H9 (cell line): ENCODE measurements at regions not wholly inside any gene's neighbourhood (a gene's known extent, or its start where the extent isn't known, plus 50 kb on each side); places are given as distances from the start of the nearest gene placed in this dataset.

ENCODE experiments used
- DNase-seq: peaks from one replicate; pipeline ENCODE4 v3.0.0-alpha.2; 2017
- H2AFZ ChIP-seq: one replicate; pipeline ENCODE4 v1.6.1; 2013; ENCODE audit warnings: mild to moderate bottlenecking, low read length, control low read depth, moderate library complexity
- H2AK5ac ChIP-seq: 2 replicates; pipeline ENCODE4 v1.6.1; 2013; ENCODE audit warnings: low read length, control low read depth, mixed read lengths; ENCODE audit not compliant: insufficient read length
- H2BK120ac ChIP-seq: one replicate; pipeline ENCODE4 v1.6.1; 2013; ENCODE audit warnings: low read depth, mild to moderate bottlenecking, low read length, control low read depth, inconsistent platforms; ENCODE audit not compliant: poor library complexity, severe bottlenecking
- H2BK12ac ChIP-seq: 2 replicates; pipeline ENCODE4 v1.6.1; 2013; ENCODE audit warnings: low read length, control low read depth, mixed read lengths, low read depth; ENCODE audit not compliant: insufficient read length
- H2BK15ac ChIP-seq: 2 replicates; pipeline ENCODE4 v1.6.1; 2013; ENCODE audit warnings: low read depth, low read length, control low read depth
- H2BK20ac ChIP-seq: one replicate; pipeline ENCODE4 v1.6.1; 2013; ENCODE audit warnings: low read depth, mild to moderate bottlenecking, low read length, control low read depth, inconsistent platforms; ENCODE audit not compliant: poor library complexity, severe bottlenecking
- H2BK5ac ChIP-seq: 2 replicates; pipeline ENCODE4 v1.6.1; 2013; ENCODE audit warnings: low read length, control low read depth, mixed read lengths; ENCODE audit not compliant: insufficient read length
- H3K14ac ChIP-seq: 2 replicates; pipeline ENCODE4 v1.6.1; 2013; ENCODE audit warnings: low read length, control low read depth; ENCODE audit not compliant: insufficient read depth
- H3K18ac ChIP-seq: 2 replicates; pipeline ENCODE4 v1.6.1; 2013; ENCODE audit warnings: low read depth, mild to moderate bottlenecking, mixed read lengths, low read length, control low read depth; ENCODE audit not compliant: insufficient read length
- H3K23ac ChIP-seq: 2 replicates; pipeline ENCODE4 v1.6.1; 2013; ENCODE audit warnings: low read length, control low read depth, mixed read lengths, low read depth; ENCODE audit not compliant: insufficient read length
- H3K23me2 ChIP-seq: 2 replicates; pipeline ENCODE4 v1.6.1; 2013; ENCODE audit warnings: low read depth, mild to moderate bottlenecking, mixed read lengths, low read length, control low read depth; ENCODE audit not compliant: insufficient read length, poor library complexity, severe bottlenecking
- H3K27ac ChIP-seq: 2 replicates; pipeline ENCODE4 v1.5.1; 2013; ENCODE audit warnings: low read length, control low read depth, mixed read lengths, low read depth; ENCODE audit not compliant: insufficient read length
- H3K27me3 ChIP-seq: 2 replicates; pipeline ENCODE4 v1.6.1; 2013; ENCODE audit warnings: low read length, control low read depth, inconsistent platforms; ENCODE audit not compliant: insufficient read depth
- H3K4ac ChIP-seq: 2 replicates; pipeline ENCODE4 v1.6.1; 2013; ENCODE audit warnings: low read depth, mild to moderate bottlenecking, control low read depth, inconsistent platforms, low read length, moderate library complexity
- H3K4me1 ChIP-seq: 2 replicates; pipeline ENCODE4 v1.6.1; 2013; ENCODE audit warnings: low read length, control low read depth, inconsistent platforms; ENCODE audit not compliant: insufficient read depth
- H3K4me2 ChIP-seq: 2 replicates; pipeline ENCODE4 v1.6.1; 2013; ENCODE audit warnings: low read length, control low read depth, mixed read lengths; ENCODE audit not compliant: insufficient read length, insufficient read depth
- H3K56ac ChIP-seq: 2 replicates; pipeline ENCODE4 v1.6.1; 2013; ENCODE audit warnings: low read depth, mild to moderate bottlenecking, mixed read lengths, low read length, control low read depth; ENCODE audit not compliant: insufficient read length
- H3K79me1 ChIP-seq: 2 replicates; pipeline ENCODE4 v1.6.1; 2013; ENCODE audit warnings: low read depth, mild to moderate bottlenecking, moderate library complexity, low read length, control low read depth, inconsistent platforms; ENCODE audit not compliant: insufficient read depth, poor library complexity, severe bottlenecking
- H3K79me2 ChIP-seq: 2 replicates; pipeline ENCODE4 v1.6.1; 2013; ENCODE audit warnings: low read length, control low read depth, inconsistent platforms; ENCODE audit not compliant: insufficient read depth
- H3K9ac ChIP-seq: 2 replicates; pipeline ENCODE4 v1.6.1; 2013; ENCODE audit warnings: low read length, control low read depth, mixed read lengths; ENCODE audit not compliant: insufficient read length; ENCODE audit errors: extremely low read depth
- H3K9me3 ChIP-seq: one replicate; pipeline ENCODE4 v1.6.1; 2013; ENCODE audit warnings: low read depth, low read length, inconsistent platforms; ENCODE audit not compliant: control insufficient read depth
- H3T11ph ChIP-seq: one replicate; pipeline ENCODE4 v1.6.1; 2013; ENCODE audit warnings: mild to moderate bottlenecking, low read length, control low read depth, inconsistent platforms
- H4K20me1 ChIP-seq: one replicate; pipeline ENCODE4 v1.6.1; 2013; ENCODE audit not compliant: control insufficient read depth, insufficient read length, insufficient read depth
- H4K5ac ChIP-seq: 2 replicates; pipeline ENCODE4 v1.6.1; 2013; ENCODE audit warnings: low read depth, mild to moderate bottlenecking, mixed read lengths, low read length, control low read depth; ENCODE audit not compliant: insufficient read length
- H4K8ac ChIP-seq: replicated peaks from 2 replicates; pipeline ENCODE4 v1.6.1; 2013; ENCODE audit warnings: low read length, control low read depth, mixed read lengths, low read depth; ENCODE audit not compliant: insufficient read length
- H4K91ac ChIP-seq: 2 replicates; pipeline ENCODE4 v1.6.1; 2013; ENCODE audit warnings: low read depth, mild to moderate bottlenecking, moderate library complexity, mixed read lengths, low read length, control low read depth; ENCODE audit not compliant: insufficient read length
- H3K27ac Mint-ChIP-seq, 3 experiments: 2 replicates in 2 of 3; 3 replicates in 1 of 3; pipeline ENCODE4 v1.8.0; 2020 to 2021; ENCODE audit warnings: mixed read lengths in 3 of 3, mild to moderate bottlenecking in 1 of 3, moderate library complexity in 1 of 3
- H3K27me3 Mint-ChIP-seq: 2 replicates; pipeline ENCODE4 v1.8.0; 2021; ENCODE audit warnings: low read depth, mild to moderate bottlenecking, moderate library complexity, mixed read lengths
- H3K36me3 Mint-ChIP-seq, 3 experiments: 2 replicates in 2 of 3; 3 replicates in 1 of 3; pipeline ENCODE4 v1.8.0; 2020 to 2021; ENCODE audit warnings: low read depth in 3 of 3, mixed read lengths in 3 of 3; ENCODE audit not compliant: insufficient read depth in 1 of 3
- H3K4me1 Mint-ChIP-seq, 2 experiments: 2 replicates each; pipeline ENCODE4 v1.8.0; 2020; ENCODE audit warnings: mixed read lengths in 2 of 2
- H3K4me3 Mint-ChIP-seq, 2 experiments: 2 replicates in 1 of 2; 3 replicates in 1 of 2; pipeline ENCODE4 v1.8.0; 2020 to 2021; ENCODE audit warnings: mild to moderate bottlenecking in 2 of 2, mixed read lengths in 2 of 2, moderate library complexity in 1 of 2
- H3K9me3 Mint-ChIP-seq, 2 experiments: 2 replicates in 1 of 2; 3 replicates in 1 of 2; pipeline ENCODE4 v1.8.0; 2020; ENCODE audit warnings: mild to moderate bottlenecking in 2 of 2, mixed read lengths in 2 of 2, moderate library complexity in 1 of 2
- CTCF ChIP-seq: fragments of 200-600 bp; sonication (generic); conservative IDR thresholded peaks from 3 replicates; pipeline ENCODE4 v1.8.0; 2021; ENCODE audit warnings: antibody characterized with exemption, mild to moderate bottlenecking
- WGBS: extraction: QIAGEN DNeasy Blood & Tissue Kit; methylation state at CpG from one replicate; pipeline ENCODE4 v1.1.7; 2013; ENCODE audit warnings: missing lambda C conversion rate, low lambda C conversion rate, mixed read lengths; ENCODE audit not compliant: insufficient read length; ENCODE audit errors: extremely low coverage; 5-methylcytosine and 5-hydroxymethylcytosine counted together

- DNase-seq: no peak
Observed at GRCh38 chr4:28621591-28621990, 1761.0 kb downstream of the STIM2 start.

More at GRCh38 chr4:28621591-28621990, 1761.0 kb downstream of the STIM2 start:
- H2BK5ac ChIP-seq: no peak overlapping the region
- H3K36me3 Mint-ChIP-seq: peaks cover 0 to 4% (median 0%) of the 10 kb centered on the region in 3 experiments; a peak in 2 of 7 replicates
- no peaks in the 10 kb centered on the region for H3K23me2 ChIP-seq
- no peak overlapping the region for H2AK5ac ChIP-seq
- no peak overlapping the region for H2BK15ac ChIP-seq
- WGBS: no CpG with 5 or more reads among the region's 3 CpGs
- H2AFZ ChIP-seq: no peak overlapping the region
- no peak overlapping the region for H4K91ac ChIP-seq
- H3K23ac ChIP-seq: no peak overlapping the region
- no peak overlapping the region for H2BK12ac ChIP-seq
- H2BK20ac ChIP-seq: no peak overlapping the region
- no peak overlapping the region for H3K4me2 ChIP-seq
- no peak overlapping the region for H2BK120ac ChIP-seq
- no peaks in the 10 kb centered on the region for H4K20me1 ChIP-seq
- H3K4ac ChIP-seq: no peak overlapping the region
- H4K5ac ChIP-seq: no peak overlapping the region
- no peaks in the 10 kb centered on the region for H3K79me1 ChIP-seq
- H3K14ac ChIP-seq: no peak overlapping the region
- H3T11ph ChIP-seq: no peak overlapping the region
- no peaks in the 10 kb centered on the region for H3K4me1 Mint-ChIP-seq
- no peak overlapping the region for H3K4me3 Mint-ChIP-seq
- H3K79me2 ChIP-seq: no peaks in the 10 kb centered on the region
- no peak for TF ChIP-seq CTCF
- H3K4me1 ChIP-seq: no peaks in the 10 kb centered on the region
- H3K27ac ChIP-seq: no peak overlapping the region
- H3K56ac ChIP-seq: no peak overlapping the region
- no peaks in the 10 kb centered on the region for H3K27me3 Mint-ChIP-seq
- no peak overlapping the region for H3K18ac ChIP-seq
- no peak overlapping the region for H4K8ac ChIP-seq
- H3K9me3 Mint-ChIP-seq: peaks cover 0 to 2% of the 10 kb centered on the region in 2 experiments; a peak in 2 of 5 replicates
- no peak overlapping the region for H3K27ac Mint-ChIP-seq
- H3K27me3 ChIP-seq: no peaks in the 10 kb centered on the region
- no peaks in the 10 kb centered on the region for H3K9me3 ChIP-seq
- no peak overlapping the region for H3K9ac ChIP-seq
